Left cardiac atrium (tissue), 4 donors: ENCODE measurements at regions not wholly inside any gene's neighbourhood (a gene's known extent, or its start where the extent isn't known, plus 50 kb on each side); places are given as distances from the start of the nearest gene placed in this dataset.

Experiments
- ATAC-seq, 2 donors: fragments of 200-7000 bp; cut with Tn5 transposase; one replicate each; pipeline ENCODE4 v1.9.1; 2020; ENCODE audit warnings: mild to moderate bottlenecking in 2 of 2, moderate library complexity in 2 of 2
- DNase-seq: peaks from one replicate; pipeline ENCODE4 v3.0.0-alpha.2; 2020
- intact Hi-C, 2 donors: fragments of 100-400 bp; cut with DNase I; formaldehyde crosslinking; loops; one replicate each; pipeline versions ENCODE4 v1.14.1 to v1.15.1; 2022 to 2023
- donor health status: DM: no; HTN: yes; CAD: no.
- donor health status: DM: no; HTN: yes; CAD: no; lungs with severe emphysema.
- donor health status: DM: yes; HTN: yes; CAD: no.
- donor health status: Dilated cardiomyopathy.

- DNase-seq (peak; percentile 76), ATAC-seq (peak; percentile 49 to 50)
- intact Hi-C loops, result loop anchor here in 1 of 2 donors (10.0 kb wide), 1 partner anchor 750 kb away; no protein-coding TSS in a partner anchor
Measured at GRCh38 chr6:148144917-148145521, 197.6 kb upstream of the SASH1 start.

- ATAC-seq (no peak), DNase-seq (no peak)
- intact Hi-C loops, result loop anchor here in 1 of 2 donors (10.0 kb wide), 1 partner anchor 752 kb away; no protein-coding TSS in a partner anchor
Measured at GRCh38 chr6:148146717-148147462, 195.7 kb upstream of the SASH1 start.

DNA sequence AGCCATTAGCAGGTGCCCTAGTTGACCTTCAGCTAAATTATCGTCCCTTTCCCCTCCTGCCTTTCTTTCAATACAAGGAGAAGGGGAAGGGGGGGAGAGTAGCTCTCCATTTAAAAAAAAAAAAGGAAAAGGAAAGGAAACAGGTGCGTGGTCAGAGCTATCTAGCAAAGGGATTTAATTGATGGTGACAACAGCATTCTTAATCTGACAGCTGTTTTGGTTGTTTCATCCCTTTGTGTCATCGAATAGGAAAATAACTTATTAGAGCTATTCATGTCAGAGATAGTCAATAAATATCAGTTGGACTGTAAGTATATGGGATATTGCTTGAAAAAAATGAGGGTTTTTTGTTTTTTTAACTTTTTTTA, 195.2 kb upstream of the SASH1 start:
- ATAC-seq, result no peak

GRCh38 chr6:148151896-148152643, 190.6 kb upstream of the SASH1 start:
- intact Hi-C loops, result loop anchor here in 1 of 2 donors (10.0 kb wide), 1 partner anchor 487 kb away; no protein-coding TSS in a partner anchor
- ATAC-seq (no peak), DNase-seq (no peak)

More for the DNA sequence above, 195.2 kb upstream of the SASH1 start:
- intact Hi-C loops, result loop anchor here in 1 of 2 donors (10.0 kb wide), 1 partner anchor 753 kb away; no protein-coding TSS in a partner anchor
- no peak for DNase-seq

DNA sequence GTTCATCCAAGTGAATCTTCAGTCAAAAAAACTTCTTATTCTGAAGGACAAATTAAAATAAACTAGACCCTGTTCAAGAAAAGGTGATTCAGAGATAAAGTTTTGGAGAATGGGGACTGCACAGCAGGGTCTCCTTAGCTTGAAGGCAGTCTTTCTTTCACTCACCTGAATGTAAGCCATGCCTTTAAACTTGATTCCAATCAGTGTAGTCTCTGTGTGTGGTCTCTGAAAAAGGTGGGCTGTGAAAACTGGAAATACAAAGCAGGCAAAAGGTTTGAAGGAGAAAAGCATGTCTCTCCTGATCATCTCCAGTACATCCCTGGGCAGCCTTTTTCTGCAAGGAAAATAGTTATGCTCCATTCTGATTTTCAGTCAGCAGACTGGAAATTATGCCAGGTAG, 188.0 kb upstream of the SASH1 start:
- no peak for ATAC-seq

DNA sequence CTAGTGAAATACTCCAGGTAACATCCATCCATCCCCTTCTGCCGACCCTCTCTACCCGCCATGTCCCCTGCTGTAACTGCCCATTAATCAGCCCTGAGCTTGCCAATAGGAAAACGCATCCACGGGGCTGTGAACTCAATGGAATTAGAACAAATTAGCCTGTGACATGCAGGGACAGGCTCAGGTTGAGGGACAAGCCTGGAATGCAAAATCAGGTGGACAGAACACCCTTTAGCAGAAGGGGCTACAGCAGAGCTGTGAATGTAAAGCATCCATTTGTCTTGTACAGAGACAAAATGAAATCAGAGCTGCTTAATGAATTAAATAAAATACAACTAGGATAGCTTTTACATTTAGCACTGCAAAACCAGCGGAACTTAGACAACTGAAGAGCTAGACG, 187.3 kb upstream of the SASH1 start:
- no peak for DNase-seq
- no peak for ATAC-seq
- intact Hi-C loops, result loop anchor here in 1 of 2 donors (10.0 kb wide), 1 partner anchor 490 kb away; no protein-coding TSS in a partner anchor

More for the DNA sequence above, 188.0 kb upstream of the SASH1 start:
- no peak for DNase-seq
- intact Hi-C loops, result loop anchor here in 1 of 2 donors (10.0 kb wide), 1 partner anchor 490 kb away; no protein-coding TSS in a partner anchor

DNA sequence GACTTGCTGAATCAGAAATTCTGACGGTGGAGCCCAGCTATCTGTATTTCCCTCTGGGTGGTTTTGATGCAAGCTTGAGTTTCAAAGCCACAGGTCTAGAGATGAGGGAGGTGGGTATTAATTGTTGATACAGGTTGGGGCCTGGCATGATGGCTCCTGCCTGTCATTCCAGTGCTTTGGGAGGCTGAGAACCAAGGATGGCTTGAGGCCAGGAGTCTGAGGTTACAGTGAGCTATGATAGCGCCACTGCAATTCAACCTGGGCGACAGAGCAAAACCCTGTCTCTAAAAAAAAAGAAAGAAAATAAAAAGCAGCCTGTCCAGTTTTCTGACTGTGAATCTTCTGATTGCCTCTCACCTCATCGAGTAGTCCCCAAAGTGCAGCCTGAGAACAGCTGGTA, 184.8 kb upstream of the SASH1 start:
- no peak for ATAC-seq
- intact Hi-C loops, result loop anchor here in 1 of 2 donors (10.0 kb wide), 1 partner anchor 493 kb away; no protein-coding TSS in a partner anchor
- no peak for DNase-seq

DNA sequence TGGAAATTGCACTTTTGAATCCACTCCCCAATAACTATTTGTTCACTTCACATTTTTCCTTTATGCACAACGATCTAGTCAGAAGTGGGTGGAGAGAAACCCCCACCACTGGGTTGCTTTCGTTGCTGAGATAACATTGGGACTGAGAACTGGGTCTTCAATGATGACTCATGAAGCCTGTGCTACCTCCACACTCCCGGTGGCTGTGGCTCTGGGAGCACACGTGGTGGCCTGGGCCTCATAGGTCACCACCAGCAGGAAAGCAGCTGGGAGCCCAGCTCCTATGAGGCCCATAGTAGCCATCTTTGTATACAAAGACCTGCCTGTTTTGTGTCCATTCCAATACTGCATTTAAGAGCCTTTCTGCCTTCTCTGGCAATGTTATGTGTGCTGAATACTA, 178.0 kb upstream of the SASH1 start:
- ATAC-seq (no peak), DNase-seq (no peak)
- intact Hi-C loops, result loop anchor here in 1 of 2 donors (5.0 kb wide), 1 partner anchor 657 kb away; the partner anchor contains the start of gene SAMD5

DNA sequence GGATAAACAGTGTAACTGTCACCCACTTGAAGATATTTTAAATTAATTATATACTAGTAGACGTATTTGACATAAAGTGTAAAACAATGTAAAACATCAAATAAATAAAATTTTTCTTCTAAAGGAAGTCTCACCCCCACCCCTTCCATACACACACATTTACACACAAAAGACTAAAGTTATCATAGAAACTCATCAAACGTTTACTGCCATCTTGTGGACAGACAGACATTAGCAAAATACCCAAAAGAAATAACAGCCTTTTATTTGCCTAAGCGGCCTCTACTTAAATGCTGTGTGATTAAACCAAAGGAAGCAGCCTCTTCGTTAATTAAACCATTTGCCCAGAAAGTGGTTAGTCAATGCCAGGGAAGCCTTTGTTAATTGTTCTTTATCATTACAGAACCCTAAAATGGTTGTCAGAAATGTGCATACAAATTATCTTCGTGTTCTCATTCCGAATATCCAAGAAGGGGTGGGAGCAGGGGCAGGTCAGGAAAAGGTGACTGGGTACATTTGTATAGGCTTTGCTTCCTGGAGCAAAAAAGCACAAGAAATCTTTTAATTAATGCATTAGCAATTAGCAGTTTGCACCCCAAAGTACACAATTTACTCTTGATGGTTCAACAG, 176.2 kb upstream of the SASH1 start:
- no peak for ATAC-seq
- intact Hi-C loops, result loop anchor here (1.0 to 5.0 kb wide), 2 partner anchors 659 to 660 kb away; partner anchors contain the start of gene SAMD5 (in 1 of the 2)
- no peak for DNase-seq

GRCh38 chr6:148169706-148170105, 172.9 kb upstream of the SASH1 start:
- DNase-seq, result no peak
- intact Hi-C loops, result loop anchor here in 1 of 2 donors (5.0 kb wide), 1 partner anchor 662 kb away; the partner anchor contains the start of gene SAMD5

DNA sequence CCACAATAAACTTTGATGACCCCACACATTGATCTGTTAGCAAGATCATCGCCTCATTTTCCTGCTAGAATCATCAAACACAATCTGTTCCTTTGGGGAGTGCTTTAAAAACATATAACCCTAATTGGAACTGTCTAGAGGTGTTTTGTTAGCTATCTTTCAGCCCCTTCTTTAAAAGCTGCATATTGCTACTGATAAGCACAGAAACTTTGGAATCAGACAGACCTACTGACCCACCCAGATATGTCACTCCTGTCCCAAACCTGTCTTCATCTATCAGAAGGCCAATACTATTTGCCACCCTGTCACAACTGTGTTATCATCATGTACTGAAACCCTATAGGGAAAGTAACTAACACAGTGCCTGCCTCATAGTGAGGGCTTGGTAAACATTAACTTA, 172.4 kb upstream of the SASH1 start:
- ATAC-seq (no peak), DNase-seq (no peak)
- intact Hi-C loops, result no loop called here

More at GRCh38 chr6:148169706-148170105, 172.9 kb upstream of the SASH1 start:
- ATAC-seq, result no peak

- DNase-seq (no peak), ATAC-seq (no peak)
- intact Hi-C loops, result no loop called here
Measured at GRCh38 chr6:148173548-148173947, 169.1 kb upstream of the SASH1 start.

DNA sequence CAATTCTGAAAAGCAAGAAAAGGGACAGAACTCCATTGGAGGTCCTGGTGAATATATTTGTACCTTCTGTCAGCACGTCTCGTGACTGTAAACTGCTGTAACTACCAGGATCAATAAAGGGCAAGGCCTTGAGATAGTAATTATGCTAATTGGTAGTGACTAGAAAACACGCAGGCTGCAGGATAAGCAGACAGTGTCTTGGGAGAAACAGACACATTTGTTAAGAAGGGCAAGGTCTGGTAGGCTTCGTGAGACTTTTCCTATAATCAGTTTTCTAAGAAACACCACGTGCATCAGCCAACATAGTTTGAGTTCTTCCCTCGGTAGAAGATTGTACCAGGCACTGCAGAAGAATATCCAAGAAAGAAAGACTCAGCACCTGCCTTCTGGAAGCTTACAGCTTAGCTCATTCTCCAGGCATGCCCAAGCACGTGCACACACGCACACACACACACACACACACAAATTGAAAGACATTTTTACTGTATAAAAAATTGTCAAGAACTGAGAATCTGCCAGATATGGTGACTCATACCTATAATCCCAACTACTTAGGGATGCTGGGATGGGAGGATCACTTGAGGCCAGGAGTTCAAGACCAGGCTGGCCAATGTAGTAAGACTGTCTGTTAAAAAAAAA, 167.0 kb upstream of the SASH1 start:
- intact Hi-C loops, result loop anchor here (2.0 to 5.0 kb wide), 3 partner anchors 77 to 289 kb away; no protein-coding TSS in a partner anchor
- DNase-seq (no peak), ATAC-seq (no peak)

GRCh38 chr6:148177589-148178233, 164.9 kb upstream of the SASH1 start:
- peak; percentile 75 for DNase-seq
- intact Hi-C loops, result loop anchor here (2.0 to 5.0 kb wide), 3 partner anchors 75 to 287 kb away; no protein-coding TSS in a partner anchor
- peak in 1 of 2 donors; percentile 51 for ATAC-seq

GRCh38 chr6:148179786-148180185, 162.9 kb upstream of the SASH1 start:
- DNase-seq (no peak), ATAC-seq (no peak)
- intact Hi-C loops, result loop anchor here (5.0 kb wide), 3 partner anchors 68 to 283 kb away; no protein-coding TSS in a partner anchor

DNA sequence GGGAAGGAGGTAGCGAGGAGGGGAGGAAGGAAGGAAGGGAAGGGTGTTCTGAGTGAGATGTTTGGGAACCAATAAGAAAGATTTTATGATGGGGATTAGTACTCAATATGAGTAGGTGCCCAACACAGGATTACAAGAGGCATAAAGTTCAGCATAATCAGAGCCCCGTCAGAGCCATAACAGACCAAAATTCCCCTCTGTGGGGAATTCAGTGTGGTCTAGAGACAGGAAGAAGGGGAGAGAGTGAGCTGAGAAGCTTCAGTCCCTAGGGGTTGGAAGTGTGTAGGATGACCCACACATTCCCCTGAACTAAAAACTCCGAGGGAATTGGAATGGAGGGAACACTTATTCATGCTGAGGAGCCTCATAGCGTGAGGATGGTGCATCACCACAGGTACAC, 160.3 kb upstream of the SASH1 start:
- DNase-seq (no peak), ATAC-seq (no peak)
- intact Hi-C loops, result loop anchor here (2.0 to 5.0 kb wide), 2 partner anchors 65 to 280 kb away; no protein-coding TSS in a partner anchor

- ATAC-seq (no peak), DNase-seq (no peak)
- intact Hi-C loops, result loop anchor here (2.0 to 5.0 kb wide), 2 partner anchors 64 to 279 kb away; no protein-coding TSS in a partner anchor
Measured at GRCh38 chr6:148183776-148184175, 158.9 kb upstream of the SASH1 start.
